ENCODE measurements at regions not wholly inside any gene's neighbourhood (a gene's known extent, or its start where the extent isn't known, plus 50 kb on each side); places are given as distances from the start of the nearest gene placed in this dataset.
"Not testable (repeated sequence)": the region's sequence is repeated elsewhere in the genome, so short reads cannot be mapped to it uniquely, and the experiment has no call there.

GRCh38 chr2:186925514-186925913 lies 76.5 kb upstream of the ZSWIM2 start (continued):
- no peak for TF ChIP-seq ETS2 (tag; IDR thresholded peaks at IDR 0.05; ENCODE audit: borderline replicate concordance, poor library complexity, severe bottlenecking)
- TF ChIP-seq, protein P1, sequence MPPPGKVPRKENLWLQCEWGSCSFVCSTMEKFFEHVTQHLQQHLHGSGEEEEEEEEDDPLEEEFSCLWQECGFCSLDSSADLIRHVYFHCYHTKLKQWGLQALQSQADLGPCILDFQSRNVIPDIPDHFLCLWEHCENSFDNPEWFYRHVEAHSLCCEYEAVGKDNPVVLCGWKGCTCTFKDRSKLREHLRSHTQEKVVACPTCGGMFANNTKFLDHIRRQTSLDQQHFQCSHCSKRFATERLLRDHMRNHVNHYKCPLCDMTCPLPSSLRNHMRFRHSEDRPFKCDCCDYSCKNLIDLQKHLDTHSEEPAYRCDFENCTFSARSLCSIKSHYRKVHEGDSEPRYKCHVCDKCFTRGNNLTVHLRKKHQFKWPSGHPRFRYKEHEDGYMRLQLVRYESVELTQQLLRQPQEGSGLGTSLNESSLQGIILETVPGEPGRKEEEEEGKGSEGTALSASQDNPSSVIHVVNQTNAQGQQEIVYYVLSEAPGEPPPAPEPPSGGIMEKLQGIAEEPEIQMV (tag; conservative IDR thresholded peaks at IDR 0.05; ENCODE audit: low read depth), result no peak
- TF ChIP-seq, protein P2, sequence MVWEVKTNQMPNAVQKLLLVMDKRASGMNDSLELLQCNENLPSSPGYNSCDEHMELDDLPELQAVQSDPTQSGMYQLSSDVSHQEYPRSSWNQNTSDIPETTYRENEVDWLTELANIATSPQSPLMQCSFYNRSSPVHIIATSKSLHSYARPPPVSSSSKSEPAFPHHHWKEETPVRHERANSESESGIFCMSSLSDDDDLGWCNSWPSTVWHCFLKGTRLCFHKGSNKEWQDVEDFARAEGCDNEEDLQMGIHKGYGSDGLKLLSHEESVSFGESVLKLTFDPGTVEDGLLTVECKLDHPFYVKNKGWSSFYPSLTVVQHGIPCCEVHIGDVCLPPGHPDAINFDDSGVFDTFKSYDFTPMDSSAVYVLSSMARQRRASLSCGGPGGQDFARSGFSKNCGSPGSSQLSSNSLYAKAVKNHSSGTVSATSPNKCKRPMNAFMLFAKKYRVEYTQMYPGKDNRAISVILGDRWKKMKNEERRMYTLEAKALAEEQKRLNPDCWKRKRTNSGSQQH (CRISPR knock-in tag; IDR thresholded peaks at IDR 0.05), result no peak
- TF ChIP-seq ZNF699 (CRISPR knock-in tag; IDR thresholded peaks at IDR 0.05; ENCODE audit: insufficient replicate concordance), result no peak
- no peak for TF ChIP-seq ZNF197 (CRISPR knock-in tag; IDR thresholded peaks at IDR 0.05; ENCODE audit: low read depth)
- TF ChIP-seq, protein P3, sequence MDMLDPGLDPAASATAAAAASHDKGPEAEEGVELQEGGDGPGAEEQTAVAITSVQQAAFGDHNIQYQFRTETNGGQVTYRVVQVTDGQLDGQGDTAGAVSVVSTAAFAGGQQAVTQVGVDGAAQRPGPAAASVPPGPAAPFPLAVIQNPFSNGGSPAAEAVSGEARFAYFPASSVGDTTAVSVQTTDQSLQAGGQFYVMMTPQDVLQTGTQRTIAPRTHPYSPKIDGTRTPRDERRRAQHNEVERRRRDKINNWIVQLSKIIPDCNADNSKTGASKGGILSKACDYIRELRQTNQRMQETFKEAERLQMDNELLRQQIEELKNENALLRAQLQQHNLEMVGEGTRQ (CRISPR knock-in tag; IDR thresholded peaks at IDR 0.05), result no peak
- no peak for TF ChIP-seq HOXB6 (CRISPR knock-in tag; IDR thresholded peaks at IDR 0.05; ENCODE audit: borderline replicate concordance)
- TF ChIP-seq CREB3L1 (IDR thresholded peaks at IDR 0.05; ENCODE audit: borderline replicate concordance, low read depth), result no peak
- TF ChIP-seq RFX7 (CRISPR knock-in tag; IDR thresholded peaks at IDR 0.05), result no peak
- no peak for TF ChIP-seq ZNF232 (CRISPR knock-in tag; IDR thresholded peaks at IDR 0.05)

DNA sequence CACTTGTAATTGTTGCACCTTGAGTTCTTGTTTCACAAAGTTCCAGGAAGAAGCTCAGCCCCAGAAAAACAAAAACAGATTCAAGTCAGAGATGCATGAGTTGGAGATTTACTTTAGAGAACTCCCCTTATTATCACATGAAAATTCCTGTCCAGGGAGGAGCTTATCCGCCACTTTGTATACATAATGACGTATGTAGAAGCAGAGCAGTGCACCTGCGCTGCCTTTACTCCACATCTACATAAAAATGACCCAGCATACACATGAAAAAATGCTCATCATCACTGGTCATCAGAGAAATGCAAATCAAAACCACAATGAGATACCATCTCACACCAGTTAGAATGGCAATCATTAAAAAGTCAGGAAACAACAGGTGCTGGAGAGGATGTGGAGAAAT lies 73.3 kb upstream of the ZSWIM2 start:
- H3K4me2 ChIP-seq (ENCODE audit: insufficient read depth, low read length); H3K4me3 ChIP-seq; BruUV-seq (replicated peaks); in situ Hi-C loops (cut with MboI); H3K4me1 ChIP-seq (replicated peaks in 1 of 2; ENCODE audit: control insufficient read depth in 2 of 2, insufficient read depth in 2 of 2, low read length in 2 of 2); FAIRE-seq; H3K9ac ChIP-seq (ENCODE audit: insufficient read depth in 1 of 2, low read depth in 2 of 2, low read length in 2 of 2); H3K9me3 ChIP-seq (replicated peaks; ENCODE audit: control insufficient read depth, insufficient read depth, low read depth, low read length); H3K36me3 ChIP-seq (ENCODE audit: control insufficient read depth, insufficient read depth, low read length); H3K27me3 ChIP-seq (ENCODE audit: control insufficient read depth in 2 of 2, insufficient read depth in 2 of 2, low read length in 2 of 2); ATAC-seq; intact Hi-C loops (cut with micrococcal nuclease); H2AFZ ChIP-seq (ENCODE audit: low read depth, low read length); H3K79me2 ChIP-seq (ENCODE audit: control insufficient read depth, insufficient read depth, low read length); H4K20me1 ChIP-seq (replicated peaks; ENCODE audit: control insufficient read depth, insufficient read depth, low read length); H3K9me1 ChIP-seq (ENCODE audit: control insufficient read depth, insufficient read depth, low read length); CTCF ChIA-PET (ENCODE audit: low intra/inter-chr PET ratio); DNase-seq (ENCODE audit: extremely low read depth in 1 of 4, low spot score in 3 of 4); H3K27ac ChIP-seq (ENCODE audit: extremely low read depth, low read depth, low read length): not testable (repeated sequence)
- 44% methylated on average over 3 of the region's 3 CpGs for WGBS (ENCODE audit: insufficient coverage, low coverage, missing lambda C conversion rate)
- POLR2A ChIA-PET, result interaction anchor here (0.6 to 0.8 kb wide), 3 partner anchors 59 to 1636 kb away, joined by 3 to 4 read pairs (median 3); partner anchors contain the start of gene ZC3H15

Data from K562 (cell line).